A673 (cell line): ENCODE measurements at regions not wholly inside any gene's neighbourhood (a gene's known extent, or its start where the extent isn't known, plus 50 kb on each side); places are given as distances from the start of the nearest gene placed in this dataset.

Experiments used
- BruUV-seq: library from RNA; stranded (reverse); fragments of 400-500 nt; replicated peaks from 2 replicates; lab custom pipeline; 2021; lab: Mats Ljungman, UMichigan
- CTCF ChIA-PET: fragments of 300-600 bp; sonication (Branson Sonifier 250); formaldehyde crosslinking; loops from one replicate; lab custom pipeline; 2022; ENCODE audit warnings: antibody characterized with exemption; lab: Charles Lee
- POLR2A ChIA-PET: fragments of 300-600 bp; sonication (Branson Sonifier 250); formaldehyde crosslinking; loops from one replicate; lab custom pipeline; 2022; ENCODE audit warnings: antibody characterized with exemption; ENCODE audit not compliant: low non-redundant PET; lab: Charles Lee
- DNase-seq: peaks from one replicate; pipeline ENCODE4 v3.0.0-alpha.2; 2015; ENCODE audit warnings: low spot score
- H3K27ac ChIP-seq: fragments of 200-600 bp; sonication (generic); 2 replicates; pipeline ENCODE4 v1.5.1; 2016; ENCODE audit warnings: mixed run types, low read depth, mild to moderate bottlenecking, mixed read lengths, antibody characterized with exemption, low read length; ENCODE audit not compliant: poor library complexity, severe bottlenecking
- H3K27me3 ChIP-seq: fragments of 200-600 bp; sonication (generic); replicated peaks from 2 replicates; pipeline ENCODE4 v1.6.1; 2017; ENCODE audit warnings: mixed run types, low read depth, mild to moderate bottlenecking, mixed read lengths, antibody characterized with exemption, low read length; ENCODE audit not compliant: insufficient read depth, poor library complexity
- H3K36me3 ChIP-seq: fragments of 200-600 bp; sonication (generic); 2 replicates; pipeline ENCODE4 v1.6.1; 2016; ENCODE audit warnings: mixed run types, mild to moderate bottlenecking, mixed read lengths, antibody characterized with exemption, low read length; ENCODE audit not compliant: insufficient read depth, poor library complexity, severe bottlenecking
- H3K4me1 ChIP-seq: fragments of 200-600 bp; sonication (generic); 2 replicates; pipeline ENCODE4 v1.6.1; 2017; ENCODE audit warnings: mixed run types, mild to moderate bottlenecking, mixed read lengths, antibody characterized with exemption, low read length; ENCODE audit not compliant: insufficient read depth, poor library complexity, severe bottlenecking
- H3K4me3 ChIP-seq: fragments of 200-600 bp; sonication (generic); 2 replicates; pipeline ENCODE4 v1.5.1; 2016; ENCODE audit warnings: low read depth, mixed run types, mild to moderate bottlenecking, mixed read lengths, low read length; ENCODE audit not compliant: poor library complexity, severe bottlenecking
- H3K9me3 ChIP-seq: fragments of 200-600 bp; sonication (generic); 2 replicates; pipeline ENCODE4 v1.6.1; 2016; ENCODE audit warnings: mixed run types, low read depth, mild to moderate bottlenecking, mixed read lengths, antibody characterized with exemption, low read length; ENCODE audit not compliant: poor library complexity, severe bottlenecking
- EZH2 ChIP-seq: fragments of 200-600 bp; sonication (generic); IDR thresholded peaks from 2 replicates; pipeline ENCODE4 v1.6.1; 2017; ENCODE audit warnings: borderline replicate concordance, low read depth, mild to moderate bottlenecking, mixed read lengths, antibody characterized with exemption, low read length; ENCODE audit not compliant: poor library complexity, severe bottlenecking
- intact Hi-C: fragments of 100-400 bp; cut with micrococcal nuclease; formaldehyde crosslinking; loops from one replicate; pipeline ENCODE4 v1.10.0; 2022; ENCODE audit not compliant: unreplicated experiment
- TF ChIP-seq, protein P1 (sequence below): fragments of 300-800, 200-600 bp; sonication (generic); conservative IDR thresholded peaks from 2 replicates; pipeline ENCODE4 v1.5.1; 2017; ENCODE audit warnings: low read depth, mild to moderate bottlenecking, antibody characterized with exemption, low read length, moderate library complexity, mixed read lengths

- no peaks in the 10 kb centered on the region for H3K27me3 ChIP-seq
- H3K4me3 ChIP-seq: no peak overlapping the region
- ChIA-PET POLR2A (no interaction called here), CTCF (no interaction called here)
- no peaks in the 10 kb centered on the region for H3K9me3 ChIP-seq
- no peaks in the 10 kb centered on the region for H3K36me3 ChIP-seq
- intact Hi-C loops: no loop called here
- no peaks in the 10 kb centered on the region for H3K4me1 ChIP-seq
- DNase-seq: no peak
- no peak for TF ChIP-seq EZH2
- TF ChIP-seq, protein P1, sequence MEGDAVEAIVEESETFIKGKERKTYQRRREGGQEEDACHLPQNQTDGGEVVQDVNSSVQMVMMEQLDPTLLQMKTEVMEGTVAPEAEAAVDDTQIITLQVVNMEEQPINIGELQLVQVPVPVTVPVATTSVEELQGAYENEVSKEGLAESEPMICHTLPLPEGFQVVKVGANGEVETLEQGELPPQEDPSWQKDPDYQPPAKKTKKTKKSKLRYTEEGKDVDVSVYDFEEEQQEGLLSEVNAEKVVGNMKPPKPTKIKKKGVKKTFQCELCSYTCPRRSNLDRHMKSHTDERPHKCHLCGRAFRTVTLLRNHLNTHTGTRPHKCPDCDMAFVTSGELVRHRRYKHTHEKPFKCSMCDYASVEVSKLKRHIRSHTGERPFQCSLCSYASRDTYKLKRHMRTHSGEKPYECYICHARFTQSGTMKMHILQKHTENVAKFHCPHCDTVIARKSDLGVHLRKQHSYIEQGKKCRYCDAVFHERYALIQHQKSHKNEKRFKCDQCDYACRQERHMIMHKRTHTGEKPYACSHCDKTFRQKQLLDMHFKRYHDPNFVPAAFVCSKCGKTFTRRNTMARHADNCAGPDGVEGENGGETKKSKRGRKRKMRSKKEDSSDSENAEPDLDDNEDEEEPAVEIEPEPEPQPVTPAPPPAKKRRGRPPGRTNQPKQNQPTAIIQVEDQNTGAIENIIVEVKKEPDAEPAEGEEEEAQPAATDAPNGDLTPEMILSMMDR: no peak
- BruUV-seq: no TSS peak
- no peak overlapping the region for H3K27ac ChIP-seq
Measured at GRCh38 chr19:31875591-31875990, 469.8 kb upstream of the ZNF507 start.

DNA sequence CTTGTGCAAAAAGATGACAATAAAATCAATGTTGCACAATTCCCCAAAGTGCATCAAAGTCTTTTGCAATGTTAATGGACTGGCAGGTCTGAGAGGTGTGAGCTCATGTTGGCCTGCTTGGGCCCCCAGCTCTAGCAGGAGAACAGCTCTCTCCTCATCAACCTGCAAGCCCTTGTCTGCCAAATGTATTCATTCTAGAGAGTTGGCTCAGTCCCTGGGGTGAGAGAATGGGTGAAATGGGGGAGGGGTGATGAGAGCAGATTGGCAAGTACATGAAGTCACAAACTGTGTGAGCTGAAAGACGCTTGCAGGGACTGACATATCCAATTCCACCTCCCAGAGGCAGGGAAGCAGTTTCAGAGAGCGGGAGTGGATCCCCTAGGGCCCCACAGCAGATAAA is 465.1 kb upstream of the ZNF507 start:
- BruUV-seq: no TSS peak
- no peak for DNase-seq
- H3K4me3 ChIP-seq: no peak overlapping the region
- ChIA-PET CTCF (no interaction called here), POLR2A (no interaction called here)
- H3K9me3 ChIP-seq: no peaks in the 10 kb centered on the region
- H3K27ac ChIP-seq: no peak overlapping the region
- no peak for TF ChIP-seq EZH2
- TF ChIP-seq, protein P1: no peak
- H3K36me3 ChIP-seq: no peaks in the 10 kb centered on the region
- H3K4me1 ChIP-seq: no peaks in the 10 kb centered on the region
- intact Hi-C loops: no loop called here
- no peaks in the 10 kb centered on the region for H3K27me3 ChIP-seq

DNA sequence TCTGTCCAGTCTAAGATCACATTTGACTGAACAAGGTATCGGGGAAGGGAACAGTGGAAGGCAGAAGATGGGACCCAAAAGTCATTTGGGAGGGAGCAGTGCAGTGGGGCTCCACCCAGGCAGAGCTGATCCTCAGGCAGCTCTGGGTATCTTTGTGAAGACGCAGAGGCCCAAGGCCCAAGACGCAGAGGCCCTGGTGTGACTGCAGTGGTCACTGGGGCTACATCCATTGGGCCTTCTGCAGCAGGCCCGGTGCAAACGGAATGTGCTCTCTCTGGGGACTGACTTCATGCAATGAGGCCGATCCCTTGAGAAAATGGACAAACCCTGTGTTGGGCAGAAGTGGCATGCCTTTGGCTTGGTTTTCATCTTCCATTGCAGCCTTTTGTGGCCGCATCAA is 463.4 kb upstream of the ZNF507 start:
- no peaks in the 10 kb centered on the region for H3K36me3 ChIP-seq
- H3K4me3 ChIP-seq: no peak overlapping the region
- no peak for DNase-seq
- TF ChIP-seq, protein P1: no peak
- TF ChIP-seq EZH2: no peak
- no peaks in the 10 kb centered on the region for H3K9me3 ChIP-seq
- H3K27me3 ChIP-seq: no peaks in the 10 kb centered on the region
- POLR2A ChIA-PET: no interaction called here
- no peaks in the 10 kb centered on the region for H3K4me1 ChIP-seq
- no TSS peak for BruUV-seq
- CTCF ChIA-PET: no interaction called here
- H3K27ac ChIP-seq: no peak overlapping the region
- intact Hi-C loops: no loop called here
